ENCODE measurements at regions not wholly inside any gene's neighbourhood (a gene's known extent, or its start where the extent isn't known, plus 50 kb on each side); places are given as distances from the start of the nearest gene placed in this dataset.

- no peak for DNase-seq
Observed at GRCh38 chr4:141409556-141409955, 188.9 kb downstream of the ZNF330 start.

- DNase-seq = no peak
Observed at GRCh38 chr4:141410839-141411238, 190.1 kb downstream of the ZNF330 start.

GRCh38 chr4:141411936-141412335 lies 191.2 kb downstream of the ZNF330 start:
- DNase-seq = no peak

GRCh38 chr4:141413366-141413765 lies 192.7 kb downstream of the ZNF330 start:
- DNase-seq = no peak

- no peak for DNase-seq
Observed at GRCh38 chr4:141415651-141416050, 195.0 kb downstream of the ZNF330 start.

GRCh38 chr4:141416219-141416618 lies 195.5 kb downstream of the ZNF330 start:
- DNase-seq = no peak

GRCh38 chr4:141416677-141417363 lies 196.1 kb downstream of the ZNF330 start:
- DNase-seq = no peak

- no peak for DNase-seq
Observed at GRCh38 chr4:141417387-141417786, 196.7 kb downstream of the ZNF330 start.

- DNase-seq = no peak
Observed at GRCh38 chr4:141425124-141425523, 204.4 kb downstream of the ZNF330 start.

GRCh38 chr4:141427726-141428296 lies 207.1 kb downstream of the ZNF330 start:
- no peak for DNase-seq

- DNase-seq = no peak
Observed at GRCh38 chr4:141429933-141430332, 206.4 kb upstream of the IL15 start.

- no peak for DNase-seq
Observed at GRCh38 chr4:141430686-141431085, 205.7 kb upstream of the IL15 start.

GRCh38 chr4:141432000-141432712 lies 204.2 kb upstream of the IL15 start:
- DNase-seq = no peak

GRCh38 chr4:141435446-141436225 lies 200.7 kb upstream of the IL15 start:
- DNase-seq = no peak

- no peak for DNase-seq
Observed at GRCh38 chr4:141439223-141439622, 197.2 kb upstream of the IL15 start.

- DNase-seq = no peak
Observed at GRCh38 chr4:141447761-141448160, 188.6 kb upstream of the IL15 start.

GRCh38 chr4:141448490-141448889 lies 187.9 kb upstream of the IL15 start:
- no peak for DNase-seq

- DNase-seq = no peak
Observed at GRCh38 chr4:141449927-141450326, 186.5 kb upstream of the IL15 start.

GRCh38 chr4:141455651-141456050 lies 180.7 kb upstream of the IL15 start:
- no peak for DNase-seq

GRCh38 chr4:141457653-141458052 lies 178.7 kb upstream of the IL15 start:
- no peak for DNase-seq

GRCh38 chr4:141458501-141458900 lies 177.9 kb upstream of the IL15 start:
- no peak for DNase-seq

GRCh38 chr4:141459020-141459419 lies 177.4 kb upstream of the IL15 start:
- no peak for DNase-seq

GRCh38 chr4:141462361-141462760 lies 174.0 kb upstream of the IL15 start:
- no peak for DNase-seq

- DNase-seq = no peak
Observed at GRCh38 chr4:141463678-141464077, 172.7 kb upstream of the IL15 start.

Data from activated CD4-positive, alpha-beta T cell treated with anti-CD3 and anti-CD28 coated beads, Interleukin-2, amount 50 U/mL, for 16 hours (primary cell).